ENCODE measurements at regions not wholly inside any gene's neighbourhood (a gene's known extent, or its start where the extent isn't known, plus 50 kb on each side); places are given as distances from the start of the nearest gene placed in this dataset.

GRCh38 chr6:48474830-48475229 lies 363.8 kb upstream of the PTCHD4 start:
- TF ChIP-seq POLR2A (IDR thresholded peaks at IDR 0.05; ENCODE audit: extremely low read depth, insufficient read length) (no peak), MYC (IDR thresholded peaks at IDR 0.05; ENCODE audit: low read depth, low read length) (no peak)
- TF ChIP-seq, protein P1, sequence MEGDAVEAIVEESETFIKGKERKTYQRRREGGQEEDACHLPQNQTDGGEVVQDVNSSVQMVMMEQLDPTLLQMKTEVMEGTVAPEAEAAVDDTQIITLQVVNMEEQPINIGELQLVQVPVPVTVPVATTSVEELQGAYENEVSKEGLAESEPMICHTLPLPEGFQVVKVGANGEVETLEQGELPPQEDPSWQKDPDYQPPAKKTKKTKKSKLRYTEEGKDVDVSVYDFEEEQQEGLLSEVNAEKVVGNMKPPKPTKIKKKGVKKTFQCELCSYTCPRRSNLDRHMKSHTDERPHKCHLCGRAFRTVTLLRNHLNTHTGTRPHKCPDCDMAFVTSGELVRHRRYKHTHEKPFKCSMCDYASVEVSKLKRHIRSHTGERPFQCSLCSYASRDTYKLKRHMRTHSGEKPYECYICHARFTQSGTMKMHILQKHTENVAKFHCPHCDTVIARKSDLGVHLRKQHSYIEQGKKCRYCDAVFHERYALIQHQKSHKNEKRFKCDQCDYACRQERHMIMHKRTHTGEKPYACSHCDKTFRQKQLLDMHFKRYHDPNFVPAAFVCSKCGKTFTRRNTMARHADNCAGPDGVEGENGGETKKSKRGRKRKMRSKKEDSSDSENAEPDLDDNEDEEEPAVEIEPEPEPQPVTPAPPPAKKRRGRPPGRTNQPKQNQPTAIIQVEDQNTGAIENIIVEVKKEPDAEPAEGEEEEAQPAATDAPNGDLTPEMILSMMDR (IDR thresholded peaks at IDR 0.05; ENCODE audit: low read depth, low read length): no peak
- TF ChIP-seq, protein P2, sequence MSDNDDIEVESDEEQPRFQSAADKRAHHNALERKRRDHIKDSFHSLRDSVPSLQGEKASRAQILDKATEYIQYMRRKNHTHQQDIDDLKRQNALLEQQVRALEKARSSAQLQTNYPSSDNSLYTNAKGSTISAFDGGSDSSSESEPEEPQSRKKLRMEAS (IDR thresholded peaks at IDR 0.05; ENCODE audit: low read depth, low read length): no peak

All from NB4 (cell line).